HG03460 (cell line): ENCODE measurements at regions not wholly inside any gene's neighbourhood (a gene's known extent, or its start where the extent isn't known, plus 50 kb on each side); places are given as distances from the start of the nearest gene placed in this dataset.

ENCODE experiments used
- ATAC-seq: cut with Tn5 transposase; IDR thresholded peaks from one replicate; pipeline ENCODE4 v1.9.1; 2021; ENCODE audit not compliant: unreplicated experiment

- ATAC-seq, result no peak
Measured at GRCh38 chr1:5661196-5662085, 330.8 kb downstream of the NPHP4 start.

DNA sequence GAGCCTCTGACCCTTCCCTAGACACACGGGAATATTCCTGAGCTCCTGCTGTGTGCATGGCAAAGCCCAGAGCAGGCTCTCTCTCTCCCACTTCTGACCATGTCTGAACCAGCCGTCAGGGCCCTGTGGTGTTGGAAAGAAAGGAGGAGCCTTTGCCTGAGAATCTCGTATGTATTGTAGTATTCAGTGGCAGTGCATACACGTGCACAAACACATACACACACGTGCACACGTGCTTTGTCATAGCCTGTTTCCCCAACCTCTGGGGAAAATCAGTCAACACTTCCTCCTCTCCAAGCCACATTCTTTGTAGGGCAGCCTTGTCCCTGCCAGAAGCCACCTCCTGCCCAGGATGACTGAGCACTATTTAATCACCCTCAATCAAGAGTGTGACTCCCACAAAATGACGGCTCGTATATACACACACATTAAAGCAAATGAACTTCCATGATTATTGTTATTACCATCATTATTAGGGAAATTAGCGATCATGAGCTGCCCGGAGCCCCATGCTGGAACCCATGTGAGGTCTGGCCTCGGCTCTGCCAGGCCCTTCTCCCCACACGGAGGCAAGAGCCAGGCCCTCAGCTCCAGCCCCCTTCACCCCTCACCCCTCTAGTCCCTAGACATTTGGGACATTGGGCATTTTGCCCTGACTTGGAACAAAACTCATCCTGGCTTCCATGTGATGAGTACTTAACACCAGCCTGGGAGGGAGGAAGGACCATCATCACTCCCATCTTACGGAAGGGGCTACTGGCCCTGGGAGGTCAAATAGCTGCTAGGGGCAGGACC lies 331.9 kb downstream of the NPHP4 start:
- ATAC-seq, result no peak

DNA sequence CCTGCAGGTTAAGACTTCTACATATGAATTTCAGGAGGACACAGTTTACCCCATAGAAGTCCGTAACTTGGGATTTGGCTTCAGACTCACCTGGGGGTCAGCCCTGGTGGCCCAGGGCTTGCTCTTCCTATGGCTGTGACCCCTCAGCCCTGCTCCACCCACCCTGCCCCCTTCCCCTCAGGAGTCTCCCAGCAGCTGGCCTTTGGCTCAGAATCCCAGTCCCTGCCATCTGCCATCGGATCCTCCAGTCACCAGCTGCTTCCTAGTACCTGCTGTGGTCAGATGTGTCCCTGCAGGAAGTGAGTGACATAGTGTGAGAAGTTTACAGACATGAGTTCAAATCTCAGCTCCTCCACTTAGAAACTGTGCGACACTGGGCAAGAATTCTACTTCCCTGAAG lies 332.6 kb downstream of the NPHP4 start:
- no peak for ATAC-seq

DNA sequence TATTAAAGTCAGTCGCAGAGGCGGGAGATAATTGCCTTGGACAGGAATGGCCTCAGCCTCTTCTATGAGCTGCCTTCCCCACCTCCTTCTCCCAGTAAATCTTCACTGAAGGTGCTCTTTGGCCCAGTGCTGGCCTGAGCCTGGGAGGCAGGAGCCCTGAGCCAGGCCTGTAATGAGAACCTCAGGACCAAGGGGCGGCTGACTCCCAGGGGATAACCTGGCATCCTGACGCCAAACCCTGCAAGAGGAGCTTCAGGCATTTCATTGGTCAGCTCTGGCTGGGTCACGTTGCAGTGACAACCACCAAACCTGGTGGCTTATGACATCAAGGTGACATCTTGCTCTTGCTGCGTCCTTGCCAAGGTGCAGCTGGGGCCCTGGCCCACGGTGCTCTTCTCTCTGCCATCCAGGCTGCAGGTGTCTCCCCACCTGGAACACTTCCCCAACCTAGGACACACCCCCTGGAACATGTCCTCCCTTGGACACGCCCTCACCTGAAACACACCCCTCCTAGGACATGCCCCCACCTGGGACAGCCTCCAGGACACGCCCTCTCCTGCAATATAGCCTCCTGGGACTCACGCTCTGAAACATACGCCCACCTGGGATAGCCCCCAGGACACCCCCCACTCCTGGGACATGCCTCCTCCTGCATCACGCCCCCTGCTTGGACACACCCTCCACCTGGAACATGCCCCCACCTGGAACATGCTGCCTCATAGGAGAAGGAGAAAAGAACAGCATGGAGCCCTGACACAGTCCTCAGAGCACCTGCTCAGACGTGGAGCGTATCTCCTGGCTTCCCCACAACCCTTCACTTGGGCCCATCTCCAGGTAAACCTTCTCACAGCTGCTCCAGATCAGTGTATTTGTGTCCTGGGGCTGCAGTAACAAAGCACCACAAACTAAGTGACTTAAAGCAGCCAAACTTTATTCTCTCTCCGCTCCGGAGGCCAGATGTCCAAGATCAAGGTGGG lies 333.6 kb downstream of the NPHP4 start:
- ATAC-seq, result no peak

DNA sequence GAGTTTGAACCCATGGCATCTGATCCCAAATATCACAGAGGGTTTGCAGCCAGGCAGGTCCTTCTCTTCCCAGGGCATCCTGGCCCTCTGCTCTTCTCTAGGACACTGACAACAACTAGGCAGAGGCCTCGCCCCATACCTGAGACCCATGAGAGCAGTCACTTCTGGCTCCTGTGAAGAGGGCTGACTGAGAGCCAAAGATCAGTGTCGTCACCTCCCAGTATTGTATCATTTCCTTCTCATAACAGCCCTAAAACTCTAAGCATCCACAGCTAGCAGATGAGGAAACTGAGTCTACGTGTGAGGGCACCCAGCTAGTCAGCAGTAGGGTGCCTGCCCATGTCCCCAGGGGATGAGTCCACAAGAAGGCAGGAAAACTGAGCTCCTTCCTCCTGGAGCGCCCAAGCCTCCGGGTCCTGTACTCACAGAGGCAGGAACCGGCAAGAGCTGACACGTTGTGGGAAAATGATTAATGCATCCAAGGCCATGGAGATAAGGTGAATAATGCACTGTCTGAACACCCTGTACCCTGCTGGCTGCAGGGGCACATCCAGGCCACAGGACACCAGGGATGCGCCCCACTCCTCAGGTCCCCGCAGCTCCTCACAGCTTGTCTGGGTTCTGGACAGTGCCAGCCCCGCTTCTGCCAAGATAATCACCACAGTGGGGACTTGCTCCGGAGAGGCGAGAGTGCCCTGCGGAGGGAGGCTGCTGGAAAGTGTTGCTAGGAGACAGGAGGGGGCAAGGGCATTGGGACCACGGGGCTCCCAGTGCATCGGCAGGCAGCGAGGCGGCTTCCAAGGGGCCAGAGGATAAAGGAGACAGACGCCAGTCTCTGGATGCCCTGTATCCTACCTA lies 340.0 kb downstream of the NPHP4 start:
- ATAC-seq, result no peak

- no peak for ATAC-seq
Measured at GRCh38 chr1:5651473-5651872, 340.8 kb downstream of the NPHP4 start.

- no peak for ATAC-seq
Measured at GRCh38 chr1:5651027-5651410, 341.2 kb downstream of the NPHP4 start.

DNA sequence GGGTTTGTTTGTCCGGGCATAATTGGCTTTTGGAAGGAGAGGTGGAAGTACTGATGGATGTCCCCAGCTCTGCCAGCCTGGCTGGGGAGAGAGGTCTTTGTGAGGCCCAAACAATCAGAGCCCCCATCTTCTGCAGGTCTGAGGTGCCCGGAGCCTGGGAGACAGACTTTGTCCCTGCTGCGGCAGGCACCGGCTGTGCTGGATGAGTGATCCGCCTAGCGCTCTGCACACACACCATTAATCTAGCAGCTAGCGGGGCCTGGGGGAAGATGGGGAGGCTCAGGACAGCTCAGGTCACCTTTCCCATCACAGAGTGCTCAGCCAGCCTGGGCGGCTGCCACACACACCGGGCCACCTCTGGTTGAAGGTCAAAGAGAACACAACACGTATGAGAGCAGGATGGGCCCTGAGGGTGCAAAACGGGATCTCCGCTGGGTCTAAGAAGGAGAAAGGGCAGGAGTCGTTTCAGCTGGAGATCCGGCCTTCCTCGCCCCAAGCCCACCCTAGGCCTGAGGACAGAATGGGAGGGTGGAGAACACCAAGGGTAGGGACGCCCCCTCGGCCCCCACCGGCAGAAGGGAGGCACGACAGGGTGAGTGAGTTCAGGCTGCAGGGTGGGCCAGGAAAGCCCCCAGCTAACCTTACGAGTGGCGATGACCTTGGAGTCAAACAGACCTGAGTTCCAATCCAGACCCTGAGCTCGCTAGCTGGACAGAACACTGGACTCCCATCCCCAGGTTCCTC lies 341.8 kb downstream of the NPHP4 start:
- ATAC-seq, result no peak

GRCh38 chr1:5649795-5650194 lies 342.4 kb downstream of the NPHP4 start:
- ATAC-seq, result no peak

- ATAC-seq, result no peak
Measured at GRCh38 chr1:5649166-5649551, 343.1 kb downstream of the NPHP4 start.

GRCh38 chr1:5648410-5649165 lies 343.6 kb downstream of the NPHP4 start:
- no peak for ATAC-seq

DNA sequence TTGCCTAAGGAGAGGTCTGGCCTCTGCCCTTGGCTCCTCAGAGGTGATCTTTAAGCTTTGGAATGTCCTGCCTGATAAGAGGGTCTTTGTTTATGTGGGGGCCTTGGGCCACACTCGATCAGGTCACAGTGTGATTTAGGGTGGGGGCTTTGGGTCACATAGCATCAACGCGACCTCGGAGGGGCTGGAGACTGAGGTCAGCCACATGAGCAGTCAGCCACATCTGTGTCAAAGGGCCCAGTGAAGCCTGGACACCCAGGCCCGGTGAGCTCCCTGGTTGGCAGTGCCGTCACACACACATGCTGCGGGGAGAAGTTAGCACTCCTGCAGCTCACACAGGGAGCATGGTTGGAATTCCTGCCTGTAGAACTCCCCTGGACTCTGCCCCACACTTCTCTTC lies 345.0 kb downstream of the NPHP4 start:
- ATAC-seq, result no peak

- no peak for ATAC-seq
Measured at GRCh38 chr1:5646486-5647149, 345.6 kb downstream of the NPHP4 start.

- no peak for ATAC-seq
Measured at GRCh38 chr1:5645929-5646328, 346.3 kb downstream of the NPHP4 start.

DNA sequence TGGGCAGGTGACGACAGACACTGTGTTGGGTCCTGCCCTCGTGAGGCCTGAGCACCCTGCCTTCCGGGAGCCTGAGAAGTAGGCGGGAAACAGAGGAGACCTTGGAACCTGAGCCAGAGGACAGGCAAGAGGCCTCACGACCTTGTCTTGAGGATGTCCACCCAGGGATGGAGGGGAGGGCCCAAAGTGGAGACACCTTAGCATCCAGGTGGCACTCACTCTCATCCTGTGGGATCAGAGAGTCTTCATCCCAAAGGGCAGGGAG lies 347.2 kb downstream of the NPHP4 start:
- no peak for ATAC-seq

DNA sequence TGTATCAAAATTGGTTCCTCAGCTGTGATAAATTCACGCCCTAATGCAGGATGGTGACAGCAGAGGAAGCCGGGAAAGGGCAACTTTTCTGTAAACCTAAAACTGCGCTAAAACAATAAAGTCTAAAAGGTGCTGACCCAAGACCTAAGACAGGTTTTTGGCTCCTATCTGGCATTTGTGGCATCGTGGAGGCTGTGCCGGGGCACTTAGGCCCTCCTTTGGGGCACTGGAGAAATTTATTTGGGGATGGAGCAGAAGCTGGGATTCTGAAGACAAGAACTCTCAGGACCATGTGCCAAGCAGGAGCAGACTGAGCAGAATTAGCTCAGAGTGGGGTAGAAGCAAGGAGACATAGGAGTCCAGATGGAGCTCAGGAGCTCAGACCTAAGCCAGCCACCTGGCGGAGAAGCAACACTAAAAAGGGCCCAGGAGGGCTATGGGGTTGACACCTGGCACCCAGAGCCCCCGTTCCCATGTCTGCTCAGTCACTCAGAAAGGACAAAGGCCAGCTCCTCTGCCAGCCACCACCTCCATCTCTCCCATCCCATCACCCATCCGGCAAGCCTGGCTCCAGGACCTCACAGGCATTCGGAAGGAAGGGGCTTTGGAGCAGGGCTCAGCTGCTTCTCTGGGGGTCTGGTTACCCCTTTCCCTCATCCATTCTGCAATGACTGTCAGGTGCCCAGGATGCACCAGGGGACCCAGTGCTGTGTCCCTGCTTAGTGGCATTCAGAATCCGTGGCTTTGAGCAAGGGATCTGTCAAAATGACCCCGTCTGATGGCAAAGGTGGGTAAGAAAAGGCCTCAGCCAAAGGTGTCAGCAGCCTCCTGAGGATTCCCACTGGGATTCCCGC lies 347.7 kb downstream of the NPHP4 start:
- ATAC-seq, result no peak

GRCh38 chr1:5643360-5644107 lies 348.7 kb downstream of the NPHP4 start:
- ATAC-seq, result no peak
